D721Med (cell line): ENCODE measurements at regions not wholly inside any gene's neighbourhood (a gene's known extent, or its start where the extent isn't known, plus 50 kb on each side); places are given as distances from the start of the nearest gene placed in this dataset.

Experiments used
- DNase-seq: peaks from one replicate; pipeline ENCODE4 v3.0.0; 2011; ENCODE audit warnings: low spot score; ENCODE audit not compliant: insufficient read length
- FAIRE-seq: peaks from 2 replicates; lab custom pipeline; 2011; peaks lifted over from hg19 to GRCh38; lab: Jason Lieb, UNC
- CTCF ChIP-seq: IDR thresholded peaks from 2 replicates; pipeline ENCODE4 v1.5.1; 2012; ENCODE audit warnings: mild to moderate bottlenecking, control low read depth; ENCODE audit not compliant: insufficient read depth; ENCODE audit errors: missing control alignments

DNA sequence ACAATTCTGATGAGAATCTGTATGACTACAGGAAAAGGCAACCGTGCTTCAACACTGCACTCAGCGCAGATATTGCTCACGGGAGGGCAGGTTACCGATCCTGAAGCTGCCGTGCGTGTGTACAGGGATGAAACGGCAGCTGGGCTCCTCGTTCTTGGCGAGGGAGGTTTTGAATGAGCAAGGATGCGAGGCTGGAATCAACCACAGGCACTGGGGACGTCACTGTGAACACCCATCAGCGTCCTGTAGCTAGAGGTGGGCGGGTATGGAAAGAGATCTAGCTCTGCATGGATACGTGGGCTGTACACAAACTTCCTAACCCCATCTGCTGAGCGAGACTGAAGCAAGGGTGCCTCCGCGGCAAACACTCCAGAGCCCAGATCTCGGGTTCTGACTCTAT, 84.3 kb upstream of the COL5A1 start:
- TF ChIP-seq CTCF = no peak
- FAIRE-seq (no peak), DNase-seq (no peak)

DNA sequence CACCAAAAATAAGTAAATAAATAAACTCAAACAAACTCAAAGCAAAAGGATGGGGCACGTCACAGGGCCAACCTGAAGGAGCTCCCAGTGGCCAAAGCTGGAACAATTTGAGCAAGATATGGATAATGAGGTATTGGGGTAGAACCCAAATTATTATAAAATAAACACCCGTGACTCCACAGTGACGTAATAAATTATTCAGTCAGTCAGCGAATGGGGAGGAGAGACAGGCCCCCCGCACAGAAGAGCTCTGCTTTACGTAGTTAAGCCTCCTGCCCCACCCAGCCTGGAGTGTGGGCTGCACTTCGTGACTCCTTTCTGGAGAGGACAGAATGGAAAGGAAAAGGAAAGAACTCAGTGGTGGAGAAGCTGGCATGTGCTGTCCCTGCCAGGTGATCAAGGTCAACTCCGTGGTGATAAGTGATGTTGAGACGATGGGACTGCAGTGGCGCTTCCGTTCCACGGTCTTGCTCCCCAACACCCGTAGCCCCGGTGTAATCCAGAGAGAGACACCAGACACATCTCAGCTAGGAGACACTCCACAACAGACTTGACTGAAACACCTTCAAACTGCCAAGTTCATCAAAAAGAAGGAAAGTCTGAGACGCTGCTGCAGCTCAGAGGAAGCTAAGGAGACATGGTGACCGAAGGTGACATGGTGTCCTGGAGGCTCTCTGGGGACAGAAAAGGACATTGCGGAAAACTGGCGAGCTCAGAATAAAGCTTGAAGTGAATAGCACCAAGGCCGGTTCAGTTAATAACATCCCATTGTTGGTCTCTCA, 83.3 kb upstream of the COL5A1 start:
- DNase-seq (no peak), FAIRE-seq (no peak)
- TF ChIP-seq CTCF = no peak

DNA sequence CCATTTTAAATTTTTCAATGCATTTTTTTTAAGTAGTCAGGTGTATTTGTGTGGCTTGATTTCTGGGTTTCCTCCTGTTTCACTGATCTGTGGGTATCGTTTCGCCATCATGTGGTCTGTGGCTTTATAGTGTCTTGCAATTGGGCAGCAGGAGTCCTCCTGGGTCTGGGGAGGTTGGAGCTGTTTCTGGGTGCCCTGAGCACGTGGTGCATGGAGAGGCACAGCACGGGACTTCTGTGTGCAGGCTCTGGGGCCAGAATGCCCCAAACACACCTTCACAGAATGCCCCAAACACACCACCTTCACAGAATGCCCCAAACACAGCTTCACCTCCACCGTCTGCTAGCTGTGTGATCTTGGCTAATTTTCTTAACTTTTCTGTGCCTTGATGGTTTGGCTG, 82.6 kb upstream of the COL5A1 start:
- DNase-seq (no peak), FAIRE-seq (no peak)
- no peak for TF ChIP-seq CTCF

GRCh38 chr9:134560206-134560605, 81.4 kb upstream of the COL5A1 start:
- DNase-seq (no peak), FAIRE-seq (no peak)
- no peak for TF ChIP-seq CTCF

- DNase-seq (no peak), FAIRE-seq (no peak)
- TF ChIP-seq CTCF = no peak
Observed at GRCh38 chr9:134560654-134561053, 80.9 kb upstream of the COL5A1 start.

DNA sequence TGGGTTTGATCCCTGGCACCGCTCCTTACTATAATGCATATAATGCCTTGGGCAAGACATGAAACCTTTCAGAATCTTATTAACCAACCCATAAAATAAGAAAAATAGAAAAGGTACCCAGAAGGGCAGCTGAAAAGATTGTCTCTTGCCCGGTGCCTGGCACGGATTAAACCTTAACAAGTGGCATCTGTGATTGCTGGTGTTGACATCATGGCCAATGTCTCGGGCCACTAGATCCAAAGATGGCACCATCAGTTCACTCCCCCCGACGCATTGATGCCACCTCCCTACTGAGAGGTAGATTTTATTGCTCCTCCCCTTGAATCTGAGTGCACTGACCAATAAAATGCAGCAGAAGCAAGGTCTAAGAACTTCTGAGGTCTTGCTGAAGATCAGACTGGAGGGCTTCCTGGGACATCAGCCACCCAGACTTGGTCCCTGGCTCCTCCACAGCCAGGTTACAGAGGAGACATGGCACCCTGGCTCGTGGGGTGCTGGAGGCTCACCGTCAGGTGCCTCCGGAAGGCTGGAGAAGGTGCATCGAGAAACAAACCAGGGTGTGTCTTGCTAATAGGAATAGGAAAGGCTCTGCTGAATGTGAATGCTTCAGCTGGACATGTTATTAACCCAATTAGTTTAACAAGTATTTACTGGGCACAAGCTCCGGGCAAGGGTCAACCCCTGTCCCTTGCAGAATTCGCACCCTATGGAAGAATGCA, 80.0 kb upstream of the COL5A1 start:
- DNase-seq = no peak
- FAIRE-seq = no peak
- no peak for TF ChIP-seq CTCF

DNA sequence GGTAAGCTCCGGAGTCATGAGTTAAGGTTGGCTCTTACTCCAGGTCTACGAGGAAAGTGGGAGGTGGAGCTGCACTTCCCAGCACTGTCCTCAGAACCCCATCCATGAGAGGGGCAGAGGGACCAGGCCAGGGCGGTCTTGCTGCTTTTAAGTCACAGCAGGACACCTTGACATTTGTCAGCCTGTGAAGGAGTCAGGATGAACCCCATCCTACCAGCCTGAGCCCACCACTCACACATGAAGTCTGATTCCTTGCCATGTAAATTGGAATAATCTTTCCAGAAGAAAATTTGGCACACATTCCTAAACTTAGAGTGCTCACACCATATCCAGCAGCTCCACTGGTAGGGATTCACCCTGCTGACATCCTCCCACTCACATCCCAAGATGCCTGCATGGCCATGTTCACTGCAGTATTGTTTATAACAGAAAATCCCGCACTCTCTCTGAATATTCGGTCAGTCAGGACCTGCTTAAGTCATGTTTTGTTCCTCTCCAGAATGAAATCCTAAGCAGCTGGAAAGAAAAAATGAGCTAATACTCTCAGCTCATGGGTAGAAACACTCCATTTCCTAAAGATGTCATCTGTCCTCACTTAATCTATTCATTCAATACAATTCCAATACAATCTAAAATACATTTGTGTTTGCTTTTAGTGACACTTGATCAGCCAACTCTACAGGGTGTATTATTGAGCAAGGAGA, 79.3 kb upstream of the COL5A1 start:
- no peak for TF ChIP-seq CTCF
- FAIRE-seq (no peak), DNase-seq (no peak)
